ENCODE measurements at regions not wholly inside any gene's neighbourhood (a gene's known extent, or its start where the extent isn't known, plus 50 kb on each side); places are given as distances from the start of the nearest gene placed in this dataset.

- TF ChIP-seq, protein P1, sequence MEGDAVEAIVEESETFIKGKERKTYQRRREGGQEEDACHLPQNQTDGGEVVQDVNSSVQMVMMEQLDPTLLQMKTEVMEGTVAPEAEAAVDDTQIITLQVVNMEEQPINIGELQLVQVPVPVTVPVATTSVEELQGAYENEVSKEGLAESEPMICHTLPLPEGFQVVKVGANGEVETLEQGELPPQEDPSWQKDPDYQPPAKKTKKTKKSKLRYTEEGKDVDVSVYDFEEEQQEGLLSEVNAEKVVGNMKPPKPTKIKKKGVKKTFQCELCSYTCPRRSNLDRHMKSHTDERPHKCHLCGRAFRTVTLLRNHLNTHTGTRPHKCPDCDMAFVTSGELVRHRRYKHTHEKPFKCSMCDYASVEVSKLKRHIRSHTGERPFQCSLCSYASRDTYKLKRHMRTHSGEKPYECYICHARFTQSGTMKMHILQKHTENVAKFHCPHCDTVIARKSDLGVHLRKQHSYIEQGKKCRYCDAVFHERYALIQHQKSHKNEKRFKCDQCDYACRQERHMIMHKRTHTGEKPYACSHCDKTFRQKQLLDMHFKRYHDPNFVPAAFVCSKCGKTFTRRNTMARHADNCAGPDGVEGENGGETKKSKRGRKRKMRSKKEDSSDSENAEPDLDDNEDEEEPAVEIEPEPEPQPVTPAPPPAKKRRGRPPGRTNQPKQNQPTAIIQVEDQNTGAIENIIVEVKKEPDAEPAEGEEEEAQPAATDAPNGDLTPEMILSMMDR (IDR thresholded peaks at IDR 0.05; ENCODE audit: low read depth, low read length, missing control alignments), result no peak
- DNase-seq (ENCODE audit: extremely low read depth, low read depth), result peak; percentile 45
- no peak overlapping the region for H3K4me3 ChIP-seq (replicated peaks; ENCODE audit: low read depth, low read length)
Observed at GRCh38 chr7:16062269-16062668, 359.1 kb downstream of the CRPPA start.

DNA sequence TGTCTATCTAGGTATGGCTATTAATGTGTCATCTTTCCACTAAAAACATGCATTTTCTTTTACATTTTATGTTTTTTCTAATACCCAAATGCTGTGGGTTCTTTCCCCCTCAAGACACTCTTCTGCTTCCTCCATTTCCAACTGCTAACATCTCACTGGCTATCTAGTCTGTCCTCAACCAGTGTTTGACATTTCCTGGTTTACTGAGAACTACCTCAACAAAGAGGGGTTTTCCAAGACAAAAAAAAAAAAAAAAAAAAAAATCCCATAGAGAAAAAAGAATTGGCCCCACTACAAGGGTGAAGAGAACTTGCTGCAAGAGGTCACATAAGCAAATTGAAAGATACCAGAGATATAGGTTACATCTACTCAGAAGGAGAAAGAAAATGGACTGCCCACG, 359.7 kb downstream of the CRPPA start:
- no peak overlapping the region for H3K4me3 ChIP-seq (replicated peaks; ENCODE audit: low read depth, low read length)
- DNase-seq (ENCODE audit: extremely low read depth, low read depth), result no peak
- TF ChIP-seq, protein P1 (IDR thresholded peaks at IDR 0.05; ENCODE audit: low read depth, low read length, missing control alignments), result no peak

- TF ChIP-seq, protein P1 (IDR thresholded peaks at IDR 0.05; ENCODE audit: low read depth, low read length, missing control alignments), result no peak
- H3K4me3 ChIP-seq (replicated peaks; ENCODE audit: low read depth, low read length), result no peak overlapping the region
- DNase-seq (ENCODE audit: extremely low read depth, low read depth), result no peak
Observed at GRCh38 chr7:16061011-16061410, 360.3 kb downstream of the CRPPA start.

DNA sequence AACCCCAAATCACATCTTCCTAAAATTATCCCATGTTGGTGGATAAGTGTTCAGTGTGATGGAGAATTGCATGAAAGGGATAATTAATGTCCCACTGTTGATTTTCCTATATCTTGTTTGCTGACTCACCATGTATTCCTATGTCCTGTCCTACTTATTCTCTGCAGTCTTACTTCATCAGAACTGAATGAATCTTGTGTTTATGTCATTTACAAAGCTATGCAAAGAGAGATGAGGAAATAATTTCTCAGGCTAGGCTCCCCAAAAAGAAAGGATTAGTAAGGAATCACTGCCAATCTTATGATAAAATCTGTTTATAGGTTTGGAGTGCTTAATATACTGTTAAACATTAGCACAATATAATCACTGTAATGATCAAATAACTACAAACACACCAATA, 360.8 kb downstream of the CRPPA start:
- no peak for DNase-seq (ENCODE audit: extremely low read depth, low read depth)
- TF ChIP-seq, protein P1 (IDR thresholded peaks at IDR 0.05; ENCODE audit: low read depth, low read length, missing control alignments), result no peak

DNA sequence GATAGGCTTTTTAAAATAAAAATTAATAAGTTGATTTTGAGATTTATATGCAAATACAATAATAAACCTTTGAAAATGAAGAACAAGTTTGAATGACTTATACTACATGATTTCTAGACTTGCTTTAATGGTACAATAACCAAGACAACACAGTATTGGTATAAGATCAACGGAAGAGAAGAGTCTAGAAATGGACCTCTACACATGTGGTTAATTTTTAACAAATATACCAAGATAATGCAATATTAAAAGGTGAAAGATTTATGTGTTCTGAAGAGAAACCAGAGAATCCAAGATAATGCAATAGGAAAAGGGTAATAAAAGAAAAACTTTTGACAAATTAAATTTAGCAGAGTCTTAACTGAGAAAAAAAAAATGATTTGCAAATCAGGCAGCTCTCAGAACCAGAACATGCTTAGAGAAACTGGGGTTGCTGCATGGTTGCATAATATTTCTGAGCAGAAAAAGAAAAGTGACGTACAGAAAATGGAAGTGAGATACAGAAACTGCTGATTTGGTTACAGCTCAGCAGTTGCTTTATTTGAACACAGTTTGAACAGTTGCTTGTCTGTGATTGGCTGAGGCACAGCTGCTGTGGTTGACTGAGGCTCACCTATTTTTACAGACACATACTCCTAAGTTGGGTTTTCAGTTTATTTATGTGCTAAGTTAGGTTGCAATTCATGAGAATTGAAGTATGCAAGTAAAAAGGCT, 365.9 kb downstream of the CRPPA start:
- no peak for DNase-seq (ENCODE audit: extremely low read depth, low read depth)
- TF ChIP-seq, protein P1 (IDR thresholded peaks at IDR 0.05; ENCODE audit: low read depth, low read length, missing control alignments), result no peak
- H3K4me3 ChIP-seq (replicated peaks; ENCODE audit: low read depth, low read length), result no peak overlapping the region

More for the DNA sequence above, 360.8 kb downstream of the CRPPA start:
- H3K4me3 ChIP-seq (replicated peaks; ENCODE audit: low read depth, low read length), result no peak overlapping the region

DNA sequence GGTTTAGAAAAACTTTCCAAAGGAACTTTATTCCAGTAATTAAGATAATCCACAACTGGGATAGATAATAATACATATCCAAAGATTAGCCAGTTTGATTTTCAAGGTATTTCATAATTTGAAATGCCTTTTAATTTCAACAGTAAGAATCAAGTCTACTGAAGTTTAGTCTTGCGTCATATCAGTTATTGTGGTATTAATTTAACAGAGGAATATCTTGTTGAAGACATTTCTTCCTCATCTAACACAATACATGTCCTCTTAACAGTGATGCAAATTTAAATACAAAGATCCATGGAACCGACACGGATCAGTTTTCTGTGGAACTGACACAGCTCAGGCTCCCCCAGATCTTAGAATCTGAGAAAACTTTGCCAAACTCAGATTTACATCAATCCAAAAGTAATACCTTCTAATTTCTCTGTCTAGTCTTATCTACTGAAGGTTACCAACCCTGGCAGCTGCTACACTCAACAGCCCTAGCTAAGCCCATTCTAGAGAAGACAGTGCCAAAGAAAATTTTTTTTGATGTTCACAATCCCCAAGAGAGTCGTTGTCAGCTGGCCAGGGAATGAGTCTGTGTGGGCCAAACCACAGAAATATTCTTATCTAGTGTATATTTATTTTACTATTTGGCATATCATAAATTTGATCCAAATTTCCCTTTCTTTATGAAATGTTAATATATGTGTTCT, 365.2 kb upstream of the MEOX2 start:
- DNase-seq (ENCODE audit: extremely low read depth, low read depth), result no peak
- H3K4me3 ChIP-seq (replicated peaks; ENCODE audit: low read depth, low read length), result no peak overlapping the region
- TF ChIP-seq, protein P1 (IDR thresholded peaks at IDR 0.05; ENCODE audit: low read depth, low read length, missing control alignments), result no peak

All from HFF-Myc (cell line).